Ectodermal cell (in vitro differentiated cells): ENCODE measurements at regions not wholly inside any gene's neighbourhood (a gene's known extent, or its start where the extent isn't known, plus 50 kb on each side); places are given as distances from the start of the nearest gene placed in this dataset.

Experiments used
- H3K27ac ChIP-seq: 2 replicates; pipeline ENCODE4 v1.7.0; 2013; ENCODE audit warnings: mild to moderate bottlenecking, low read depth, low read length; ENCODE audit not compliant: insufficient read depth, poor library complexity, severe bottlenecking
- H3K27me3 ChIP-seq: 2 replicates; pipeline ENCODE4 v1.7.0; 2013; ENCODE audit warnings: mild to moderate bottlenecking, low read length; ENCODE audit not compliant: insufficient read depth, control insufficient read depth, poor library complexity, severe bottlenecking
- H3K36me3 ChIP-seq: one replicate; pipeline ENCODE4 v1.7.0; 2013; ENCODE audit warnings: low read length; ENCODE audit not compliant: control insufficient read depth, insufficient read depth
- H3K4me1 ChIP-seq: one replicate; pipeline ENCODE4 v1.7.0; 2013; ENCODE audit warnings: low read length; ENCODE audit not compliant: control insufficient read depth, insufficient read depth
- H3K4me3 ChIP-seq: 2 replicates; pipeline ENCODE4 v1.7.0; 2013; ENCODE audit warnings: low read depth, low read length, control low read depth; ENCODE audit not compliant: insufficient read depth
- H3K9me3 ChIP-seq: 2 replicates; pipeline ENCODE4 v1.7.0; 2013; ENCODE audit warnings: mild to moderate bottlenecking, low read length, moderate library complexity; ENCODE audit not compliant: control insufficient read depth
- WGBS, 2 experiments: methylation state at CpG; one replicate each; pipeline ENCODE4 v1.1.7; 2013; ENCODE audit warnings: missing lambda C conversion rate in 2 of 2; 5-methylcytosine and 5-hydroxymethylcytosine counted together

GRCh38 chr14:82521191-82521590, 987.5 kb upstream of the SEL1L start:
- Histone ChIP-seq H3K36me3 (no peaks in the 10 kb centered on the region), H3K9me3 (no peaks in the 10 kb centered on the region), H3K4me3 (no peak overlapping the region), H3K27me3 (no peaks in the 10 kb centered on the region), H3K27ac (no peak overlapping the region), H3K4me1 (no peaks in the 10 kb centered on the region)

- Histone ChIP-seq H3K9me3 (no peaks in the 10 kb centered on the region), H3K27ac (no peak overlapping the region), H3K4me3 (no peak overlapping the region), H3K4me1 (peaks cover under 1% of the 10 kb centered on the region), H3K36me3 (no peaks in the 10 kb centered on the region), H3K27me3 (no peaks in the 10 kb centered on the region)
- WGBS, 2 experiments: 81 to 100% methylated on average over 1 of the region's 1 CpG
Observed at GRCh38 chr14:82528016-82528415, 994.4 kb upstream of the SEL1L start.

DNA sequence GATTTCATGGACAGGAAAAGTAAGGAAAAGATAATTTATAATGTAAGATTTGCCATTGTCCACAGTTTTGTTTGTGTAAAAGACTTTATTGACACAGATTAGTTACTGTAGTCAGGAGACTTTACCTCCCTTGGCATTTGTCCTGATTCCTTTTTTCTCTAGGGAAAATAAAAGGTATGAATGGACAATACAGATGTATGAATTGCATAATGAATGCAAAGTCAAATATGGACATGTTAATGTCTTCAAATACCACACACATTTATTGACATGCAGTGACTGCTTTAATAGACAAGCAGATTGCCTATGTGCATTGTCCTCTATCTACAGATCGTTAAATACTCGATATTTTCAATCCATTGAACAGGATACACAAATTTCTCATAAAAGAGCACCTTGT, 999.7 kb upstream of the SEL1L start:
- Histone ChIP-seq H3K4me3 (no peak overlapping the region), H3K27me3 (no peaks in the 10 kb centered on the region), H3K36me3 (no peaks in the 10 kb centered on the region), H3K4me1 (peaks cover 3% of the 10 kb centered on the region), H3K27ac (no peak overlapping the region), H3K9me3 (no peaks in the 10 kb centered on the region)
- WGBS, 2 experiments: 83 to 96% methylated on average over 2 of the region's 2 CpGs

DNA sequence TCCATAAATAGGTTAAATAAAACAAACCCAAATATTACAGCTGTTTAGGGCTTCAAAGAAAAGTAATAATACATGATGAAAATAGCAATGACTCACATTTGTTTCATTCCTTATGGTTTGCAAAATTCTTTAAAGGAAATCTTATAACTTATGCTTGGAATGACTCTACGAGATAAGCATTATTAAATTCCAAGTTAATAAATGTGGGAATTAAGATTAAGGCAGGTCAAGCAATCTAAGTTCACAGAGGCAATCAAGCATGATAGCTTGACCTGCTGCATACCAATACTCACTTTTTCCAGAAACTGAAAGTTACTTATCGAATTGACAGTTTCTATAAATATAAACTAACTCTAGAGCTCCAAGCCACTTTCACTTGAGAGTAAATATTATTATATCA, 1002.9 kb upstream of the SEL1L start:
- Histone ChIP-seq H3K36me3 (no peaks in the 10 kb centered on the region), H3K27me3 (no peaks in the 10 kb centered on the region), H3K27ac (no peak overlapping the region), H3K4me3 (no peak overlapping the region), H3K9me3 (no peaks in the 10 kb centered on the region), H3K4me1 (peaks cover 3% of the 10 kb centered on the region)
- 100% methylated on average over 1 to 2 of the region's 2 CpGs for WGBS, 2 experiments

DNA sequence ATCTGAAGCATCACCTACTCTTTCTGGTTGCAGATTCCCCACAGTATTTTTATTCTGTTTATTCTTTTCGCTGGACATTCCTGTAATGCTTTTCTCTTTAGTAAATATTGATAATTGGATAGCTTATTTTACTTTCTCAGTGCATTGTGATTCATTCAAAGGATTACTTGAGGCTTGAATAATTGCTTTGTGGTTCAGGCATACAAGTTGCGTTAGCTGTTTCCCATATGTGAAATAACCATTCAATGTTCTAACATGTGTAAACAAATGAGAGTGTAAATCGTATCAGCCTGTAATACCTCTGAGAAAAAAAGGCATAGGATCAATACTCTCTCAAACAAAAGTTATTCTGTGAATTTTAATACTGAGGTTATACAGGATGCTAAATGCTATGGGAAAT, 1004.2 kb upstream of the SEL1L start:
- no peak overlapping the region for H3K27ac ChIP-seq
- 94 to 100% methylated on average over 2 to 3 of the region's 3 CpGs for whole genome bisulfite sequencing, 2 experiments
- H3K4me3 ChIP-seq: no peak overlapping the region
- no peaks in the 10 kb centered on the region for H3K36me3 ChIP-seq
- H3K4me1 ChIP-seq: peaks cover 3% of the 10 kb centered on the region
- no peaks in the 10 kb centered on the region for H3K27me3 ChIP-seq
- H3K9me3 ChIP-seq: no peaks in the 10 kb centered on the region

DNA sequence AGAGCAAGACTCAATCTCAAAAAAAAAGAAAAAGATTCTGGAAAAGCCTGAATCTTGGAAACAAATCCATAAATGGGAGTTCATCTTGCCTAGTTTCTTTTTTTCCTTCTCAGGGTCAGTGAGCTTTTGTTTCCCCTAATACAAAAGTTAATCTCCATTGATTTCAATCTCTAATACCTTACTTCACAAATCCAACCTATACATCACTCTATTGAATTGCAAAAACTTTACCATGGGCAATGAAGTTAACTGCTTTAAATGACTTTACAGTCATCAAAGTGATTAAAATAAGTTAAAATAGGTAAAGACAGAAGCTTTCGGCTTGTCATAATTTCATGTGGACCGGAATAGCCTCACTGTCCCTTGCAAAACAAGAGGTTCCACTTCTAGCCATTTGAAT, 1012.7 kb upstream of the SEL1L start:
- no peak overlapping the region for H3K4me3 ChIP-seq
- WGBS, 2 experiments: 89 to 97% methylated on average over 2 of the region's 2 CpGs
- H3K27me3 ChIP-seq: no peaks in the 10 kb centered on the region
- H3K4me1 ChIP-seq: no peaks in the 10 kb centered on the region
- H3K9me3 ChIP-seq: no peaks in the 10 kb centered on the region
- H3K36me3 ChIP-seq: no peaks in the 10 kb centered on the region
- no peak overlapping the region for H3K27ac ChIP-seq

- H3K27ac ChIP-seq: no peak overlapping the region
- H3K4me1 ChIP-seq: no peaks in the 10 kb centered on the region
- H3K9me3 ChIP-seq: no peaks in the 10 kb centered on the region
- 85 to 88% methylated on average over 7 to 8 of the region's 9 CpGs for WGBS, 2 experiments
- H3K4me3 ChIP-seq: no peak overlapping the region
- no peaks in the 10 kb centered on the region for H3K36me3 ChIP-seq
- no peaks in the 10 kb centered on the region for H3K27me3 ChIP-seq
Observed at GRCh38 chr14:82549306-82549990, 1015.8 kb upstream of the SEL1L start.

DNA sequence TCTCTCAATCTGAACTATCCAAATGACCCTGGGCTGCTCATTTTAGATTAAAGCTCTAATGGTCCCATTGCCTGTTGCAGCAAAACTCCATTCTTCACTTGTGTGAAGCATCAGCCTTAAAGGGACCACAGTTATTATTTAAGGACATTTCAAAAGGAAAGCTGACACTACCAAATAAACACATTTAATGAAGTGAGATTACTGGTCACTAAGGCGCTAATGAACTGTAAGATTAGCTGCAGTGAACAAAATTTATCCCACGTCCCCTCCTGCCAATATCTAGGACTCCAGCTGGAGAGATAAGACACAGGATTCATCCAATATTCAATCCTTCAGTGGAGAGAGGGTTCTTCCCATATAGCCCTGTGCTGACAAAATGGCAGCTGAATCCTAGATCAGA, 1029.2 kb upstream of the SEL1L start:
- Histone ChIP-seq H3K4me3 (no peak overlapping the region), H3K36me3 (no peaks in the 10 kb centered on the region), H3K27me3 (no peaks in the 10 kb centered on the region), H3K27ac (no peak overlapping the region), H3K9me3 (no peaks in the 10 kb centered on the region), H3K4me1 (no peaks in the 10 kb centered on the region)
- 90 to 96% methylated on average over 2 of the region's 2 CpGs for WGBS, 2 experiments

- Histone ChIP-seq H3K4me1 (no peaks in the 10 kb centered on the region), H3K9me3 (no peaks in the 10 kb centered on the region), H3K4me3 (no peak overlapping the region), H3K27me3 (no peaks in the 10 kb centered on the region), H3K36me3 (no peaks in the 10 kb centered on the region), H3K27ac (no peak overlapping the region)
- WGBS, 2 experiments: 25 to 46% methylated on average over 1 of the region's 1 CpG
Observed at GRCh38 chr14:82565825-82566224, 1032.2 kb upstream of the SEL1L start.

GRCh38 chr14:82587226-82587625, 1053.6 kb upstream of the SEL1L start:
- H3K27me3 ChIP-seq: no peaks in the 10 kb centered on the region
- H3K4me1 ChIP-seq: no peaks in the 10 kb centered on the region
- WGBS, 2 experiments: 91 to 92% methylated on average over 3 of the region's 3 CpGs
- no peak overlapping the region for H3K27ac ChIP-seq
- H3K36me3 ChIP-seq: no peaks in the 10 kb centered on the region
- no peak overlapping the region for H3K4me3 ChIP-seq
- H3K9me3 ChIP-seq: no peaks in the 10 kb centered on the region

DNA sequence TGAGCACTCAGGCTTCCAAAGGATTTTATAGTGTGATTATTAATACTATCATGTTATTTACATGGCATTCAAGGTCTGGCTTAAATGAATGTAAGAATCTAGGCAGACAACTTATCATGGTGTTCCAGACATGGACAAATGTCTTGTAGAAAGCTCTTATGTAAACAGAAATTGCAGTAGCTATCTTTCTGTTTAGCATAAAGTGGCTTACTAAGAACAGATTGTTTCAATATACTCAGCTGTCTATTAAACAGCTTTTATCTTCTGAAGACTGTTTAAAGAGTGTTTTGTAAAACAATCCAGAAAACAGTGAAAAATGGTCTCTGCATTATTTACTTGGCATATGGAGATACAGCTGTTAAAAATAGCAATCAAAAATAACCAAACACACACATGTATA, 1061.8 kb upstream of the SEL1L start:
- Histone ChIP-seq H3K27ac (no peak overlapping the region), H3K36me3 (no peaks in the 10 kb centered on the region), H3K9me3 (no peaks in the 10 kb centered on the region), H3K27me3 (no peaks in the 10 kb centered on the region), H3K4me3 (no peak overlapping the region), H3K4me1 (no peaks in the 10 kb centered on the region)
